ENCODE measurements at regions not wholly inside any gene's neighbourhood (a gene's known extent, or its start where the extent isn't known, plus 50 kb on each side); places are given as distances from the start of the nearest gene placed in this dataset.
"Not testable (repeated sequence)": the region's sequence is repeated elsewhere in the genome, so short reads cannot be mapped to it uniquely, and the experiment has no call there.

- 85 to 94% methylated on average over 1 of the region's 1 CpG for WGBS, 2 donors
- FAIRE-seq = no peak
- intact Hi-C loops (cut with DNase I) = no loop called here
- Histone ChIP-seq H3K4me3 (no peak overlapping the region), H3K9me3 (no peaks in the 10 kb centered on the region), H3K27me3 (no peaks in the 10 kb centered on the region), H3K36me3 (no peaks in the 10 kb centered on the region), H3K4me1 (no peaks in the 10 kb centered on the region), H3K27ac (no peak overlapping the region)
- no peak for DNase-seq
- no peak for TF ChIP-seq CTCF (IDR thresholded peaks at IDR 0.05)
- ATAC-seq = no peak
Observed at GRCh38 chr1:182331387-182331786, 60.2 kb downstream of the GLUL start.

- intact Hi-C loops (cut with DNase I) = no loop called here
- Histone ChIP-seq H3K36me3 (no peaks in the 10 kb centered on the region), H3K27ac (no peak overlapping the region), H3K9me3 (no peaks in the 10 kb centered on the region), H3K4me3 (no peak overlapping the region), H3K27me3 (no peaks in the 10 kb centered on the region), H3K4me1 (no peaks in the 10 kb centered on the region)
- no peak for DNase-seq
- ATAC-seq = no peak
- no peak for FAIRE-seq
- TF ChIP-seq CTCF (IDR thresholded peaks at IDR 0.05) = no peak
Observed at GRCh38 chr1:182330303-182330702, 61.3 kb downstream of the GLUL start.

GRCh38 chr1:182329471-182329870 lies 62.1 kb downstream of the GLUL start:
- Histone ChIP-seq H3K4me3 (no peak overlapping the region), H3K36me3 (no peaks in the 10 kb centered on the region), H3K9me3 (no peaks in the 10 kb centered on the region), H3K27ac (no peak overlapping the region), H3K4me1 (no peaks in the 10 kb centered on the region), H3K27me3 (no peaks in the 10 kb centered on the region)
- TF ChIP-seq CTCF (IDR thresholded peaks at IDR 0.05) = no peak
- DNase-seq = no peak
- 57 to 60% methylated on average over 2 of the region's 2 CpGs for WGBS, 2 donors
- ATAC-seq = no peak
- intact Hi-C loops (cut with DNase I) = no loop called here
- no peak for FAIRE-seq

- Histone ChIP-seq H3K36me3 (no peaks in the 10 kb centered on the region), H3K4me1 (no peaks in the 10 kb centered on the region), H3K27ac (no peak overlapping the region), H3K9me3 (no peaks in the 10 kb centered on the region), H3K4me3 (no peak overlapping the region), H3K27me3 (no peaks in the 10 kb centered on the region)
- FAIRE-seq (no peak), ATAC-seq (no peak), DNase-seq (no peak)
- WGBS, 2 donors = 92 to 97% methylated on average over 16 of the region's 16 CpGs
- intact Hi-C loops (cut with DNase I) = no loop called here
- TF ChIP-seq CTCF (IDR thresholded peaks at IDR 0.05) = no peak
Observed at GRCh38 chr1:182328591-182328990, 63.0 kb downstream of the GLUL start.

- H3K36me3 ChIP-seq = no peaks in the 10 kb centered on the region
- H3K27me3 ChIP-seq = no peaks in the 10 kb centered on the region
- DNase-seq = no peak
- no peak for ATAC-seq
- H3K4me1 ChIP-seq = no peaks in the 10 kb centered on the region
- TF ChIP-seq CTCF (IDR thresholded peaks at IDR 0.05) = no peak
- H3K27ac ChIP-seq = no peak overlapping the region
- WGBS, 2 donors = 85 to 94% methylated on average over 2 of the region's 2 CpGs
- intact Hi-C loops (cut with DNase I) = no loop called here
- H3K9me3 ChIP-seq = no peaks in the 10 kb centered on the region
- no peak for FAIRE-seq
- no peak overlapping the region for H3K4me3 ChIP-seq
Observed at GRCh38 chr1:182325339-182325738, 66.3 kb downstream of the GLUL start.

- H3K27ac ChIP-seq; FAIRE-seq; ATAC-seq; H3K4me3 ChIP-seq; DNase-seq; H3K27me3 ChIP-seq; intact Hi-C loops (cut with DNase I); H3K9me3 ChIP-seq; H3K36me3 ChIP-seq: not testable (repeated sequence)
- 62 to 77% methylated on average over 6 of the region's 6 CpGs for WGBS, 2 donors
- H3K4me1 ChIP-seq = peaks cover 15 to 20% (median 17%) of the 10 kb centered on the region in 3 donors
Observed at GRCh38 chr1:182321532-182321931, 70.1 kb downstream of the GLUL start.
